GM19467 (cell line): ENCODE measurements at regions not wholly inside any gene's neighbourhood (a gene's known extent, or its start where the extent isn't known, plus 50 kb on each side); places are given as distances from the start of the nearest gene placed in this dataset.

Experiments used
- ATAC-seq: cut with Tn5 transposase; IDR thresholded peaks from one replicate; pipeline ENCODE4 v1.9.1; 2021; ENCODE audit warnings: mild to moderate bottlenecking, moderate library complexity; ENCODE audit not compliant: unreplicated experiment

DNA sequence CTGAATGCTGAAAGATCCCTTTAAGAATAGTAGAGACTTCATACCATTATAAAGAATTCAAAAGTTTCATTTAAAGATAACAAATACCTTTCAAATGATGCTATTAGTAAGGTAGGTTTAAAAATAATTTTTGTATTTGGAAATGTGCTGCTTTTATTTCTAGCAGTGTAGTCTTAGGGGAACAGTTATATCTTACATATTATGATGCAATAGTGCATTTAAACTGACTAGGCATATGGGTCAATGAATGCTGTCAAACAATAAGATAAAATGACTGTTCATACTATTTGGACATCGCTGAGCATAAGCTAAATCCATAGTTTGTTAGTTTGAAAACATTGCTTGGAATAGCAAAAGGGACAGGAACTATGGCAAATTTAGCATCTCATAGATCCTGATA is 354.8 kb upstream of the SEMA3A start:
- no peak for ATAC-seq

DNA sequence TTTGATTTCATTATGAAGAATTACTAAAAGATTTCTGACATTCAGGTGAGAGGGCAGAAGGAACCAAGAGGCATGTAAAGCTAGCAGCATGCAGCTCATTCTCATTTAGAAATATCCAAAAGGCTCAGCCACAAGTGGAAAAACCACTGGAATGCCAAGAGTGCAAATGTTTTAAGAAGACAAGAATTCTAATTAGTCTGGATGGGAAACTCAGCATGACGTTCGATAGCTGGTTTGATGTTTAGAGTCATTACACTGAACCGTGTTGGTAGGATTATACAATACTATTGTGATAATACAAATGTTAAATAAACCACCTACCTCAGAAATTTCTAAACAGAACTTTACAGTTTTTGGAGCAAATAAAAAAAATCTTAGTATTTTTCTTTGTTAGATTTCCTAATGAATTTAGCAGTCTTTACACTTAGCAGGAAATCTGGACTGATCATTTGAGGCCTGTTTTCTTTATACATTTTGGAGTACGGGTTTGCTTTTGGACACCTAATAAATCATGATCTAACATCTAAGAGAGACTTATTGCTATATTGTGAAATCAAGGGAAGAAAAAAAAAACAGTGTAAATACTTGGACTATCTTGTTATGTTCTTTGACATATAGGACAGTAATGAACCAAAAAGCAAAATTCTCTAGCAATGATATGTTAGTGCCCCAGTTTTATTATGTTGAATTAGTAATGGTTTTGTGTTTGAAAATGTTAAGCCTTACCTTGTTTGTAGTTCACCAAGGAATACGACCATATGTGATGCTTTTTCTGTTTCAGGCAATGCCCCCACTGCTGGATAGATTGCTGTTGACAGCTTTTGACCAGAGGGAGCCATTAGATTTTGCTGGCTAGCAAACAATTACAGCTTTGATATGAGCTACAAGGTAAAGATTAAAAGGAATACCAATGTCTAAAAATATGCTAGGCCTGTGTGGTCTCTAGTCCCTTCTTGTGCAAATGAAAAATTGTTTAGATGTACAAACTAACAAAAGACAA is 354.1 kb upstream of the SEMA3A start:
- no peak for ATAC-seq

DNA sequence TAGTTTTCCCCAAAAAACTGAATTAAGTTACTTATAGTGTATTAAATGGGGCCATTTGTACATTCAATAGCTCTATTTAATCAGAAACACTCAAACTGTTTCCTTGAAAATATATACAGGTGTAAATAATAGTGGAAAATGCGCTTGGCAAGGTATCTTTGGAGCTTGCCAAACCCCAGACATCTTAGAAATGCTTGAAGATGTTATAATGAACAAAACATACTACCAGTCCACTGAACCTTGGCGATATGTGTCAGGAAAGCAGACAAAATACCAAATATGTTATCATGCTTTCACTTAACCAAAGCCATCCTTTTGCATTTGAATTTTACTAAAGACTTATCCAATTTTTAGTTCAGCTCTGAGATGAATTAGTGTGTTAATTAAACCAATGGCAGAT is 352.7 kb upstream of the SEMA3A start:
- ATAC-seq, result no peak

DNA sequence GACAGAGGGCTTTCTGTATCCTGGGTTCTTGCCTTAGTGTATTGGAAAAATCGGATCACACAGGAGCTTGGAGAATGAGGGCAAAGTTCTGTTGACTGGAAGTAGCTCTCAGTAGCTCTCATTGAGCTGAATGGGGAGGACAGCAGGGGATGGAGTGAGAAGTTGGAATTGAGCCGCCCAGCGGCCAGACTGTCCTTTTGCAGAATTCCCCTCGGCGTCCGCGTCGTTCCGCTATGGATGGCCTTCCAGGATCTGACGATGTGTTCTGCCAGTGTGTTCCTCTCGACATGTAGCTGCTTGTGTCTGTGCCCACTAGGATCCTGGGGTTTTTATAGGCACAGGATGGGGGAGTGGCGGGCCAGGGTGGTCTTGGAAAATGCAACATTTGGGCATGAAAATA is 351.8 kb upstream of the SEMA3A start:
- ATAC-seq, result no peak

DNA sequence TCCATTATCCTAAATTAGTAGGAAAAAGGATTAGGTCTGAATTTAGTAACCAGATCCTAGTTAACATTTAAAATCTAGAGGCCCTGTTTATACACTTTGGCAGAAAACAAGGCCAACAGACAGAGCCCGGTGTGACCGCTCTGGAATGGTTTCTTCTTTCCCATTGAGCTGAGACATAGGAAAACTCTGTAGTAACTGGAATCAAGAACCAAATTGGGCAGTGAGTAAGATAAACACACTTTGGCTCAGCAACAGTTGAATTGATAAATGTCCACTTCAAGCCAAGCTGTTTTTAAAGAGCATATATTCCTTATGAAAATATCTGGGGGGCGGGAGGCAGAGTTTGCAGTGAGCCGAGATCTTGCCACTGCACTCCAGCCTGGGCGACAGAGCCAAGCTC is 343.7 kb upstream of the SEMA3A start:
- ATAC-seq, result no peak

DNA sequence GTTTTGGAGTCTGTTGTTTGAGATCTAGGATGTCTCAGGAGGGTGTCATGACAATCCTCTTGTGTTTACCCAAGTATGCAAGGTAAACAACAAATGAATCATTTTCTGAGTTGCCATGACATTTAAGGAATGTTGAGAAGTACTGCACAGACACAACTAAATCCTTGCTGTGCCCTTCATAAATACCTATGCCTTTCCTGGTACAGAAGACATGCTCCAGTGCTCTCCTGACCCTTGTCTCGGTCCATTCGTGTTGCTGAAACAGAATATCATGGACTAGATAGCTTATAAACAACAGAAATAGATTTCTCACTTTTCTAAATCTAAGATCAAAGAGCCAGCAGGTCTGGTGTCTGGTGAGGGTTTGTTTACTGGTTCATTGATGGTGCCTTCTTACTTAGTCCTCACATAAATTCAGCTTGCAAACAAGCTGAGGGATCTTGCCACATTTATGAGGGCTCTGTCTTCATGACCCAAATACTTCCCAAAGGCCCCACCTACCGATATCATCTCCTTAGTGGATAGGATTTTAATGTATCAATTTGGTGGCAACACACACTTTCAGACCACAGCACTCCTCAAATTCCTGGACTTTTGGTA is 341.8 kb upstream of the SEMA3A start:
- no peak for ATAC-seq

DNA sequence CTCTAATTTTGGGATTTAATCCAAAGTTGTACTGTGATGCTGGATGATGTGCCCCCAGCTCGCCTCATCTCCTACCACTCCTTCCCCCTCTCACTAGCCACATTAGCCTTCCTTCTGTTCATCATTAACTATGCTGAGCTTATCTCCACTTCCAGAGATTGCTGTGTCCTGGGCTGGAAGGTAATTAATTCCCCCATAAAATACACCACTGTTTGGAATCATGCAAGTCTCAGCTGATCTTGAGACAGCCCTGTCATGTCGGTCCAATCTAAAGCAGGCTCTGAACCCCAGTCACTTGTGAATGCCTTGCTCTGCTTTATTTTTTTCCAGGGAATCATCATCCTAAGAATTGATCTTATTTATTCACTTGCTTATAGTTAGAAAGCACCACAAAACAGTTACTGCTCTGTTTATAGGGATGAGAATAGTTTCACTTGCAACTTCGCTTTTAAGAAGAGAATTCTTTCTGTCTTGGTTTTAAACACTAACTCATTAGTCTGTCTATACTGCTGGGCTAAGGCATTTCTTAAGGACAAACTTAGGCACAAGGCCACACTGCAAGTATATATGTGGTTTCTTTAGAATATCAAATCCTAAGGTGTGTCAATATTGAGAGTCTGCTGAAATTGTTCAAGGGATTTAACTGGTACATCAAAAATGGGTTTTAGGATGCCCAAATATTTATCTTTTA is 341.1 kb upstream of the SEMA3A start:
- no peak for ATAC-seq

DNA sequence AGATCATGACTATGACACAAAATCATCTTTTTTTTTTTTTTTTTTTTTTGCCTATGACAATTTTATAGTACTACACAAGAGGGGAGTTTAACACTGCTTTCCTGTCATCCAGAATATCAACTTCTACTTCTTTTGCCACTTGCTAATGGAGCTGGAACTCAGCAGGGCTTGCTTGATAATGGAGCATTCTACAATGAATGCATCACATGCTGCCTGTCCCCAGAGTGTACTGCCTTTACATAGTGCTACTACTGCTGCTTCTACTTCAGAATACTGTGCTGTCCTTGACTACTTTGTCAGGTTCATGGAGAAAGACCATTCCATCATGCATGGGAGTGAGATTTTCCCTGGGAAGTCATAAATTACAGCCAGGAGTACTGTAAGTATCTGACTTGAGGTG is 338.6 kb upstream of the SEMA3A start:
- no peak for ATAC-seq

DNA sequence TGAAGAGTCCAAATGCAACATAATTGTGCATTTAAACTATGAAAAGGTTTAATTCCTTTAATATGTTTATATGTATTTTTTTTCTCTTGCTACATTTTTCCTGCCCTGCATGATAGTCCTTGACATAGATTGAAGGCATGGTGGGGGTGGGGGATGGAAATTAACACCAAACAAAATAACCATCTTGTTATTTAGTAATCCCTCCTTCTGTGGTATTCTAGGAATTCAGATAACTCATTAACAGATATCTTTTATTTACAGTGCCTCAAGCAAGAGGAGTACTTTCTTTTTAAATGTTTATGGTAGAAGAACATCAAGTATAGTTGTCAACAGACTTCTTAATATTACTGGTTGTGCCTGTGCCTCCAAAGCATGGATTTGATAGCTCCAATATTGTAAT is 337.6 kb upstream of the SEMA3A start:
- no peak for ATAC-seq

DNA sequence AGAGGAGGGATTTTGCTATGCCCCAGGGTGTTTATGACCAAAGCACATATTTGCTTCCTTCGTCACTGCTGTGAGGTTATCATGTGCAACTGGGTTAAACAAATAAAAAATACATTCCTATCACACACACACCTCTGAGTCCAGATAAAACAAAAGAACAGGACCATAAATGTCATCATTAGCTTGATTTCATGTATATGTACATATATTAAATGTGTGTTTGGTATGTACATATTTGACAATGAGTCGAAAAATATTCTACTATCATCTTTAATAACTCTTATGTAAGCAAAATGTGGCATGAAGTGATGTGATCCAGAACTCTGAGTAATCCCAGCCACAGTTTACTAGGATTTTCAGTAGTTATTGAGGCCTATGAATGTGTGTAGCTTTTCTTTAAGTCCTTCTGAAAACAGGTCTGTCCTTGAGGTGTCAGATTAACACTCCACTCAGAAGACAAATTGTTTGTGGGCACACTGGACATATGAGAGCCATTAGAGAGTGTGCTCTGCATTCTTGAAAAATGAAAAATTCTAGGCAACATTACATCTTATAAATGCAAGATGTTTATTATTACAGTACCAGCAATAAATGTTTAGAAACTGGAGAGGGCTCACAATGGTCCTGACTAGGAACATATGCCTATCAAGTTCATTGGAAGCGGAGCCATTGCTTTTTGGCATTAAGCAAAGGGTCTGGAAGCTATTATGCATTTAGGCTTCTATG is 335.1 kb upstream of the SEMA3A start:
- no peak for ATAC-seq

DNA sequence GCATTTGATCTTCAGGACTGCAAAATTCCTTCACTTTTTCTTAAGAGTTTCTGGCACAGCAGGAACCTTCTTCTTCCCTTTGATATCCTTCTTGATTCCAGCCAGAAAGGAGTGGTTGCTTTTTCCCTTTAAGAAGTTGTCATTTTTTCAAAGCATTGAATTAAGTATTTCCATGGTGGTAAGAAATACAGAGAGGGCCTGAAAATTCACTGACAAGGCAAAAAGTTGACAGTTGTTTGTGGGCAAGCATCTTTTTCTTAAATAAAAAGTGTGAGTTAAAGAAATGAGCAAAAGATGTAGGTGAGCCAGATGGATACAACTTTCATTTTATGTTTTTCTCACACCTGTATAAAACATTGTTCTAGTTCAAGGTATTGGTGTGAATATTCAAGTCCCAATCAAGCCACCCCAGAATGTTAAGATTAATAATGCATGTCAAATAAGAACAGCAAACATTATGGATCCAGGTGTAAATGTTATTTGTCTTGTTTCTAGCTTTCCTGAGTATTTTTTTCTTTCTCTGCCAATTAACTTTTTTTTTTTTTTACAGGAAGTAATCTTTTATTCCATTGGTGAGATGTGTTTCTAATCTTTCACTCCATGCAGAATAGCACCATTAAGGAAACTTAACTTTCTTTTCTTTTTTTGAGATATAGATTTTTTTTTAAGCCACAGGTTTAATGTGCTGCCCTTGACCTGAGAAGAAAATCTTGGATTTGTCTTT is 334.3 kb upstream of the SEMA3A start:
- no peak for ATAC-seq

DNA sequence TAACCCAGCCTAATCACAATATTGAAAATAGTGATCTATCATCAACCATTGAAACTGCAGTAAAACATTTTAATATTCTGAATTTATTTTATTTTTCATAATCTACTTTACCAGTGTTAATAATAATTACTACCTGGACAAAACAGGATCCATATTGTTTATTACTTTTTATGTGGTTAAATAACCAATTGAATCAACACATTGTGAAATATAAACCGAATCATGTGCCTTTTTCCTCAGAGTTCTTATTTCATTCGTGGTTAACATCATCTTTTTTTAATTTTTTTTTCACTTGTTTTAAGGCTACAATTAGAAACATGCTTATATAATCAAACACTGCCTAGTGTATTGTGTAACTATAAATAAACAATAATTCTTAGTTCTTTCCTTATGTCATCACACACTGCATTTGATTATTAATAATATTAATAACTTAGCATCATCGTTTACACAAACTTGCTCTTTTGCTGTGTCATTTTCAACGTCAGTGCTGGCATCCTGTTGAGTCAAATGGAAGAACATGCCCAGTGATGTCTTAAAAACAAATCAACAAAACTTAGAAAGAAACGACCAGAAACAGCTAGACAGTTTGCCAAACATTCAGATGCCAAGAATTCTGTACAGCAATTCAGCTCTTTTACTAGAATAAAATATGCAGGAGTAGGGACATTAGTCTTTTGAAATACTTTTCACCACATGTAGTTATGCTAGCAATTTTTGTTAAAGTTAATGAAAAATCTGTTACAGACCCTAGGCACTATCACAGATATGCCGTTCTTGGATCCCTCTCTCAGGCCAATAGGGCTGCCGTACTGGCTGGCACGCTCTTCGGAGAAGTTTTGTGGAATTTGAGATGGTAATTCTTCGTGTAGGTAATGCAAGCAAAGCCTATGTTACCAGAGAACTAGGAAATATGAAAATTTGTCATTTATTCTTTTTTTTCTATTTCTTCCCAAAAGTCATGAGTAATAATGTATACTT is 330.4 kb upstream of the SEMA3A start:
- ATAC-seq, result no peak

DNA sequence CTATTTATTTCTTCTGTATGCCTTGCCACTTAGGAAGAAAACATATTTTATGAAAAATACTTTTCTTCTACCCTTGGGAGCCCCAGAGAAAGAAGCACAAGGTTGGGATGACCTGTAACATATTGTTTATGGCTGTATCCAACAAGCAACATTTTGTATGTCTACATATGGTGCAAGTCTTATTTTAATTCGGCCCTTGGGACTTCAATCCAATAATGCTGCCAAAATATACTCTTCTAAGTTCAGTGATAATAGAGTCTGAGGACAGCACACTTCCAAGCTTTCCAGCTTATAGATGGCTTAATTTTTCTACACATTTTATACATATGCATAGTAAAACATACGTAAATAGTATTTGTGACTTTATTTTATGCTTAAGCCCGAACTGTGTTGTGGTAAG is 318.5 kb upstream of the SEMA3A start:
- no peak for ATAC-seq

DNA sequence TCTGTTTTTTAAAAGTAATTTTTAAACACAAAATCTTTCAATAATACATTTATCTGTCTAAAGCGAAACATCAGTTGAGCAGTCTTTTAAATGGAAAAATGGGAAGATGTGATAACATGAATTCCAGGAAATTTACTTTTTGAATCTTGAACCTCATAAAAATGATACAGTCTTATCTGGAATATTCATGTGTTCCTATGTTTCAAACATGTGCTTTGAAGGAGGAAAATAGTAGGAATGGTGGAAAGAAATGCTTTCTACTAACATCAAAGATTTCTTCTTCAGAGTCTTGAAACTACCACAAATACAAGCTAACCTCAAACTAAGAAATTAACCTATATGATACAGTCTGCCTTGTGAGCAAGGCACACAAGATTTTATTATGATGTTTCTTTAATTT is 317.5 kb upstream of the SEMA3A start:
- no peak for ATAC-seq

DNA sequence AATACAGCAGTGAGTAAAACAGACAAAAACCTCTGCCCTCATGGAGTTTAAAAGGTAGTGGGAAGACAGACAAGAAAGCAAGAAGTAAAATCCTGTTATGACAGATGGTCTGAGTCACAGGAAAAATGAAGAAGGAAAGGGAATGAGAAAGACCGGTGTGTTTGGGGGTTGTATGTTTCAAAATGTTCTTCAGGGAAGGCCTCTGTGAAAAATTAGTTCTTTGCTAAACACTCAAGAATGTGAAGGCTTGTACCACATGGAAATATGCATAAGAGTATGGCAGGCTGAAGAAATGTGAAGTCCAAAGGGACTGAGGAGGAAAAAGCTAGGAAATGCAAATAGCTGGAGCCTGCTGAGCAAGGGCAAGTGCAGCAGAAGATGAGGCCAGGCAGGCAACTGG is 315.9 kb upstream of the SEMA3A start:
- no peak for ATAC-seq

DNA sequence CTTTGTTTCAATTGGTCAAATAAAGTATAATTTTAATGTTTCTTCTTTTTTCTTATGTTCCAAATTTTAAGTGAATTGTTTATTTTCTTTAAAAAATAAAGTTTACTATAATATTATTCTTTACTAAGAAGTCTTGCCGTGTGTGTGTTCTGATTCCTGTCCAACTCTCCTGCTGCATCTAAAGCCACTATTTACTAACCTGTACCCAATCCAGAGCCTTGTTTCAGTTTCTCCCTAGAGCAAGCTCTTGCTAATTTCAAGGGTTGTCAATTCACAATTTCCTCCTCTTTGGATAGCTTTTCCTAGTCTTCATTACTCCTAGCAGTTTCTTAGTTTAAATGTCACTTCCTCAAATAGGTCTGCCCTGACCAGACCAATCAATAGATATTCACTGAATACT is 314.9 kb upstream of the SEMA3A start:
- no peak for ATAC-seq

DNA sequence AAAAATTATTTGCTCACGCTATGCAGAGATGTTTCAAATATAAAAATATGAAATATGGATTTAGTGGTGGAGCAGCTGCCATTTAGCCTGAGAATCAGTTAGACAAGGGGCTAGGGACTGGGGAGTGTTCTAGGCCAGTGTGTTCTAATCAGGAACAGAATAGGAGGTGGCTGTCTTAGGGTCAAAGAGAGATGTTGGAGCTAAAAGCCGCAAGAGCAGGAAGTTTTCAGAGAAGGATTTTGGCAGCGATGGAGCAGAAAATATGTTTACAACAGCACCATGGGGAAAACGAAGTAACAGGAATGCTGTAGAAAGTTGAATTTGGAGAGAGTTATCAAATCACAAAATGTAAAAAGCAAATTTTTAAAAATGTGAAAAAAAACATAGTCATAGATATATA is 314.0 kb upstream of the SEMA3A start:
- no peak for ATAC-seq

DNA sequence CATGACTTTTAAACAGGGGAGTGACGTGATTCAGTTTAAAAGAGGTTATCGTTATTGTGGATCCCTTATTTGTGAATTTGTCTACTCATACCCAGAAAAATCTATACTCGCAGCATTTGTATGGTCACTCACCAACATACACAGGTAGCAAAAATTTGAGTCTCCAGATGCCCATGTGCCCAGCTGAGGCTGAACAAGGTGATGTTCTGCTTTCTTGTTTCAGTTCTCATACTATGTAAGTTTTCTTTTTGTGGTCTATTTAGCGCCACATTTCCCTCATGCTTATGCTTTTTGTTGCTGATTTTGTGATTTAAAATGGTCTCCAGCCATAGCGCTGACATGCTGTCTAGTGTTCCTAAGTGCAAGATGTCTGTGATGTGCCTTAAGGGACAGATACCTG is 312.9 kb upstream of the SEMA3A start:
- no peak for ATAC-seq

DNA sequence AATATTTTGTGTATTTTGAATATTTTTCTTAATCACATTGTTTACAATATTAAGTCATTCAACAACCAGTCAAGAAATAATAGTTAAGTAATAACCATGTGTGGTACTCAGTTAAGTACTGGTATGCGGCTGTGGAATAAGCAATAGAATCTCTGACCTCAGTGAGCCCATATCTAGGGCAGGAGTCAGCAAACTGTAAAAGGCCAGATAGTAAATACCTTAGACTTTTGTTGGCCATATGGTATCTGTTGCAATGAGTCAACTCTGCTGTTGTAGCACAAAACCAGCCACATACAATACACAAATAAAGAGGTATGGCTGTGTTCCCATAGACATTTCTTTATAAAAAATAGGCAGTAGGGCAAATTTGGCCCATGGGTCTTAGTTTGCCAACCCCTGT is 311.6 kb upstream of the SEMA3A start:
- ATAC-seq, result no peak
